Choroid plexus epithelial cell (primary cell): ENCODE measurements at regions not wholly inside any gene's neighbourhood (a gene's known extent, or its start where the extent isn't known, plus 50 kb on each side); places are given as distances from the start of the nearest gene placed in this dataset.
"Not testable (repeated sequence)": the region's sequence is repeated elsewhere in the genome, so short reads cannot be mapped to it uniquely, and the experiment has no call there.

Source experiments
- DNase-seq: peaks from one replicate; pipeline ENCODE4 v3.0.0-alpha.2; 2010; ENCODE audit warnings: low read depth
- H3K4me3 ChIP-seq: 2 replicates; pipeline ENCODE4 v1.5.1; 2011; ENCODE audit warnings: low read depth, mild to moderate bottlenecking, control low read depth, low read length, moderate library complexity
- CTCF ChIP-seq: conservative IDR thresholded peaks from 2 replicates; pipeline ENCODE4 v1.5.1; 2011; ENCODE audit warnings: low read depth, mild to moderate bottlenecking, control low read depth, inconsistent platforms, low read length, moderate library complexity

GRCh38 chr14:89508863-89509262 is 91.8 kb upstream of the FOXN3 start:
- no peak for DNase-seq
- no peak overlapping the region for H3K4me3 ChIP-seq
- no peak for TF ChIP-seq CTCF

GRCh38 chr14:89507926-89508460 is 91.0 kb upstream of the FOXN3 start:
- no peak overlapping the region for H3K4me3 ChIP-seq
- DNase-seq, result no peak
- no peak for TF ChIP-seq CTCF

GRCh38 chr14:89507521-89507920 is 90.5 kb upstream of the FOXN3 start:
- no peak overlapping the region for H3K4me3 ChIP-seq
- DNase-seq, result peak; percentile 71
- TF ChIP-seq CTCF, result no peak

GRCh38 chr14:89506891-89507452 is 89.9 kb upstream of the FOXN3 start:
- DNase-seq, H3K4me3 ChIP-seq: not testable (repeated sequence)

GRCh38 chr14:89504602-89505313 is 87.7 kb upstream of the FOXN3 start:
- peak; percentile 52 for DNase-seq
- TF ChIP-seq CTCF, result no peak
- H3K4me3 ChIP-seq, result no peak overlapping the region

- no peak for DNase-seq
- H3K4me3 ChIP-seq, result no peak overlapping the region
- no peak for TF ChIP-seq CTCF
These were observed 87.1 kb upstream of the FOXN3 start for GRCh38 chr14:89504091-89504490.

GRCh38 chr14:89503431-89503996 is 86.5 kb upstream of the FOXN3 start:
- DNase-seq, result no peak
- no peak overlapping the region for H3K4me3 ChIP-seq
- TF ChIP-seq CTCF, result no peak
